IMR-90 (cell line): ENCODE measurements at regions not wholly inside any gene's neighbourhood (a gene's known extent, or its start where the extent isn't known, plus 50 kb on each side); places are given as distances from the start of the nearest gene placed in this dataset.

Experiments
- ATAC-seq: fragments of 200-7000 bp; cut with Tn5 transposase; 2 replicates; pipeline ENCODE4 v1.9.1; 2020; ENCODE audit warnings: low read depth, mild to moderate bottlenecking, moderate library complexity
- BruUV-seq: library from RNA; stranded (reverse); fragments of 400-500 nt; replicated peaks from 2 replicates; lab custom pipeline; 2021; lab: Mats Ljungman, UMichigan
- CTCF ChIA-PET: fragments of 300-600 bp; formaldehyde crosslinking; extraction: SDS; loops from one replicate; lab custom pipeline; 2021; ENCODE audit warnings: antibody characterized with exemption; lab: Yijun Ruan, JAX
- POLR2A ChIA-PET: fragments of 300-600 bp; sonication (Branson Sonifier 250); formaldehyde crosslinking; loops from one replicate; lab custom pipeline; 2022; ENCODE audit warnings: antibody characterized with exemption; ENCODE audit not compliant: unreplicated experiment; lab: Charles Lee
- DNase-seq: peaks from one replicate; pipeline ENCODE4 v3.0.0; 2013
- H2AFZ ChIP-seq: replicated peaks from 2 replicates; pipeline ENCODE3; 2013; ENCODE audit warnings: low read length, mild to moderate bottlenecking; ENCODE audit not compliant: poor library complexity
- H2AK5ac ChIP-seq: 2 replicates; pipeline ENCODE4 v1.6.1; 2013; ENCODE audit warnings: low read depth, low read length, inconsistent platforms
- H2AK9ac ChIP-seq: replicated peaks from 2 replicates; pipeline ENCODE3; 2013; ENCODE audit warnings: mild to moderate bottlenecking, low read depth, low read length, moderate library complexity; ENCODE audit not compliant: poor library complexity
- H2BK120ac ChIP-seq: 2 replicates; pipeline ENCODE4 v1.6.1; 2013; ENCODE audit warnings: low read depth, low read length, inconsistent platforms
- H2BK15ac ChIP-seq: 3 replicates; pipeline ENCODE4 v1.6.1; 2013; ENCODE audit warnings: low read depth, low read length, inconsistent platforms
- H2BK20ac ChIP-seq: 2 replicates; pipeline ENCODE4 v1.6.1; 2013; ENCODE audit warnings: low read depth, mild to moderate bottlenecking, inconsistent platforms, low read length, moderate library complexity
- H2BK5ac ChIP-seq: 2 replicates; pipeline ENCODE4 v1.6.1; 2013; ENCODE audit warnings: mild to moderate bottlenecking, low read depth, low read length, inconsistent platforms; ENCODE audit not compliant: poor library complexity, severe bottlenecking
- H3K14ac ChIP-seq: replicated peaks from 2 replicates; pipeline ENCODE4 v1.6.1; 2013; ENCODE audit warnings: low read depth, low read length, inconsistent platforms
- H3K18ac ChIP-seq: 2 replicates; pipeline ENCODE4 v1.6.1; 2013; ENCODE audit warnings: low read depth, low read length, control low read depth
- H3K23ac ChIP-seq: 2 replicates; pipeline ENCODE4 v1.6.1; 2013; ENCODE audit warnings: low read depth, low read length, inconsistent platforms
- H3K27ac ChIP-seq: 2 replicates; pipeline ENCODE4 v1.5.1; 2013; ENCODE audit warnings: mild to moderate bottlenecking, control low read depth, low read length; ENCODE audit not compliant: insufficient read depth
- H3K27me3 ChIP-seq: 2 replicates; pipeline ENCODE4 v1.6.1; 2013; ENCODE audit warnings: low read length; ENCODE audit not compliant: control insufficient read depth, insufficient read depth
- H3K36me3 ChIP-seq: 2 replicates; pipeline ENCODE4 v1.6.1; 2013; ENCODE audit warnings: low read length, mixed read lengths; ENCODE audit not compliant: control insufficient read depth, insufficient read depth
- H3K4ac ChIP-seq: 2 replicates; pipeline ENCODE4 v1.6.1; 2013; ENCODE audit warnings: low read depth, low read length, inconsistent platforms
- H3K4me1 ChIP-seq: 2 replicates; pipeline ENCODE4 v1.6.1; 2013; ENCODE audit warnings: low read length, mixed read lengths; ENCODE audit not compliant: control insufficient read depth, insufficient read depth
- H3K4me2 ChIP-seq: 2 replicates; pipeline ENCODE4 v1.6.1; 2013; ENCODE audit warnings: low read depth, mild to moderate bottlenecking, control low read depth, low read length, moderate library complexity
- H3K4me3 ChIP-seq: 2 replicates; pipeline ENCODE4 v1.5.1; 2013; ENCODE audit warnings: low read depth, mild to moderate bottlenecking, control low read depth, low read length, moderate library complexity; ENCODE audit not compliant: insufficient read depth
- H3K56ac ChIP-seq: 2 replicates; pipeline ENCODE4 v1.6.1; 2013; ENCODE audit warnings: low read length, inconsistent platforms; ENCODE audit not compliant: insufficient read depth; ENCODE audit errors: extremely low read depth
- H3K79me1 ChIP-seq, 2 experiments: 2 replicates each; pipeline ENCODE4 v1.6.1; 2013; ENCODE audit warnings: low read length in 2 of 2, inconsistent platforms in 1 of 2, low read depth in 1 of 2
- H3K9ac ChIP-seq: 2 replicates; pipeline ENCODE4 v1.6.1; 2013; ENCODE audit warnings: low read depth, low read length, control low read depth
- H3K9me1 ChIP-seq: 2 replicates; pipeline ENCODE4 v1.6.1; 2013; ENCODE audit warnings: low read length, inconsistent platforms; ENCODE audit not compliant: insufficient read depth
- H3K9me3 ChIP-seq: 2 replicates; pipeline ENCODE4 v1.6.1; 2013; ENCODE audit warnings: low read length; ENCODE audit not compliant: control insufficient read depth, insufficient read depth
- H4K20me1 ChIP-seq: 2 replicates; pipeline ENCODE4 v1.6.1; 2013; ENCODE audit warnings: low read length, inconsistent platforms; ENCODE audit not compliant: insufficient read depth
- H4K5ac ChIP-seq: 2 replicates; pipeline ENCODE4 v1.6.1; 2013; ENCODE audit warnings: mild to moderate bottlenecking, low read depth, low read length, control low read depth
- H4K8ac ChIP-seq, 2 experiments: 2 replicates each; pipeline ENCODE4 v1.6.1; 2013; ENCODE audit warnings: low read depth in 2 of 2, low read length in 2 of 2, control low read depth in 1 of 2, inconsistent platforms in 1 of 2
- H4K91ac ChIP-seq: 2 replicates; pipeline ENCODE4 v1.6.1; 2013; ENCODE audit warnings: low read depth, low read length, inconsistent platforms; ENCODE audit not compliant: insufficient read depth
- BHLHE40 ChIP-seq: fragments of 150-350 bp; IDR thresholded peaks from 2 replicates; pipeline ENCODE4 v1.6.1; 2016; ENCODE audit warnings: mild to moderate bottlenecking, low read depth, low read length
- CEBPB ChIP-seq: IDR thresholded peaks from 2 replicates; pipeline ENCODE4 v1.6.1; 2012; ENCODE audit warnings: low read depth, low read length, improper control_type of control experiment
- CHD1 ChIP-seq: IDR thresholded peaks from 2 replicates; pipeline ENCODE4 v1.6.1; 2012; ENCODE audit warnings: low read depth, low read length, improper control_type of control experiment
- CTCF ChIP-seq: conservative IDR thresholded peaks from 2 replicates; pipeline ENCODE4 v1.5.1; 2012; ENCODE audit warnings: mild to moderate bottlenecking, low read depth, low read length, improper control_type of control experiment
- ELK1 ChIP-seq: fragments of 150-350 bp; IDR thresholded peaks from 2 replicates; pipeline ENCODE4 v1.6.1; 2016; ENCODE audit warnings: low read depth, mild to moderate bottlenecking, low read length, moderate library complexity, borderline replicate concordance
- FOS ChIP-seq: fragments of 150-350 bp; IDR thresholded peaks from 2 replicates; pipeline ENCODE4 v1.6.1; 2016; ENCODE audit warnings: low read depth, low read length
- MAFK ChIP-seq: IDR thresholded peaks from 2 replicates; pipeline ENCODE4 v1.6.1; 2012; ENCODE audit warnings: low read depth, low read length, improper control_type of control experiment
- MAZ ChIP-seq: IDR thresholded peaks from 2 replicates; pipeline ENCODE4 v1.6.1; 2012; ENCODE audit warnings: low read depth, mild to moderate bottlenecking, low read length, improper control_type of control experiment, moderate library complexity, borderline replicate concordance
- MXI1 ChIP-seq: IDR thresholded peaks from 2 replicates; pipeline ENCODE4 v1.6.1; 2012; ENCODE audit warnings: low read depth, mild to moderate bottlenecking, low read length, moderate library complexity, borderline replicate concordance
- NFE2L2 ChIP-seq: fragments of 150-350 bp; IDR thresholded peaks from 2 replicates; pipeline ENCODE4 v1.6.1; 2016; ENCODE audit warnings: low read depth, mild to moderate bottlenecking, low read length
- POLR2A ChIP-seq: IDR thresholded peaks from 2 replicates; pipeline ENCODE4 v1.6.1; 2012; ENCODE audit warnings: mild to moderate bottlenecking, low read depth, low read length
- RAD21 ChIP-seq: IDR thresholded peaks from 2 replicates; pipeline ENCODE4 v1.6.1; 2012; ENCODE audit warnings: low read length, improper control_type of control experiment
- RCOR1 ChIP-seq: IDR thresholded peaks from 2 replicates; pipeline ENCODE4 v1.6.1; 2012; ENCODE audit warnings: mild to moderate bottlenecking, low read length, improper control_type of control experiment; ENCODE audit not compliant: insufficient replicate concordance
- RFX5 ChIP-seq: IDR thresholded peaks from 2 replicates; pipeline ENCODE4 v1.8.0; 2012; ENCODE audit warnings: low read depth, mild to moderate bottlenecking, low read length, moderate library complexity
- SMC3 ChIP-seq: fragments of 150-350 bp; IDR thresholded peaks from 2 replicates; pipeline ENCODE4 v1.6.1; 2016; ENCODE audit warnings: low read depth, mild to moderate bottlenecking, antibody characterized with exemption, low read length, moderate library complexity
- USF2 ChIP-seq: fragments of 150-350 bp; IDR thresholded peaks from 2 replicates; pipeline ENCODE4 v1.6.1; 2017; ENCODE audit warnings: mild to moderate bottlenecking, antibody characterized with exemption, low read length, low read depth
- WGBS, 2 experiments: methylation state at CpG; one replicate each; pipeline versions ENCODE4 v1.1.5 to v1.1.7; 2013; ENCODE audit warnings: missing lambda C conversion rate in 2 of 2; ENCODE audit not compliant: insufficient read length in 1 of 2; ENCODE audit errors: extremely low coverage in 2 of 2; 5-methylcytosine and 5-hydroxymethylcytosine counted together
- dilution Hi-C: fragments of 300-500 bp; cut with HindIII; formaldehyde crosslinking; loops from one replicate; pipeline ENCODE4 v1.14.3; 2018; ENCODE audit warnings: low sequenced_read_pairs; ENCODE audit not compliant: unreplicated experiment
- in situ Hi-C: fragments of 300-500 bp; cut with MboI; formaldehyde crosslinking; loops from 3 replicates; pipeline ENCODE4 v1.14.3; 2019; ENCODE audit warnings: low sequenced_read_pairs, inconsistent platforms, mixed read lengths
- intact Hi-C: fragments of 100-400 bp; cut with micrococcal nuclease; formaldehyde crosslinking; loops from 2 replicates; pipeline ENCODE4 v1.10.0; 2022

DNA sequence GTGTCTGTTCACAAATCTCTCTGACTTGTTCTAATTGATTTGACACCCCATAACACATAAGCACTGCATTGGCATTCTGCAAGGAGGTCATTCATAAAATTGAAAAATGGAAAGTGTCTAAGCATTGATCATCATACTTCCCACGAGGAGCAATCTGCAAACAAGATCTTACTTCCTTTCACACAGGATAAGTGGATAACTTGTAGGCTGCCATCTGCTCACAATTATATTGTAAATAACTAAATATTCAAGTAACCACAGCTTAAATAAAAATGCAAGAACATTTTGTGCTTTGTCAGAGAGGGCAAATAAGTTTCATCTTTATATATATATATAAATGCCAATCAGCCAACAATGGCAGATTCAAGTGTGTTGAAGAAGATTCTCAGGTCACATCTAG lies 264.8 kb upstream of the ZC3H12C start:
- no peak overlapping the region for H2BK20ac ChIP-seq
- no peak overlapping the region for H4K5ac ChIP-seq
- no peaks in the 10 kb centered on the region for H3K4me1 ChIP-seq
- no peak overlapping the region for H3K4me3 ChIP-seq
- H2AK5ac ChIP-seq, result no peak overlapping the region
- no peaks in the 10 kb centered on the region for H3K9me1 ChIP-seq
- peaks cover 2% of the 10 kb centered on the region for H3K27me3 ChIP-seq
- WGBS, 2 experiments, result no CpG with 5 or more reads among the region's 1 CpG
- in situ Hi-C loops (no loop called here), dilution Hi-C loops (no loop called here), intact Hi-C loops (no loop called here)
- no peak overlapping the region for H3K27ac ChIP-seq
- H2AFZ ChIP-seq, result no peak overlapping the region
- no peak overlapping the region for H3K23ac ChIP-seq
- H3K14ac ChIP-seq, result no peak overlapping the region
- H2BK120ac ChIP-seq, result no peak overlapping the region
- H2BK5ac ChIP-seq, result no peak overlapping the region
- H2AK9ac ChIP-seq, result no peak overlapping the region
- no peak overlapping the region for H3K56ac ChIP-seq
- ChIA-PET CTCF (no interaction called here), POLR2A (no interaction called here)
- no peaks in the 10 kb centered on the region for H3K36me3 ChIP-seq
- BruUV-seq, result no TSS peak
- H3K4me2 ChIP-seq, result no peak overlapping the region
- DNase-seq, result no peak
- H3K79me1 ChIP-seq, result no peaks in the 10 kb centered on the region
- H4K8ac ChIP-seq, result no peak overlapping the region
- H3K18ac ChIP-seq, result no peak overlapping the region
- no peak for TF ChIP-seq SMC3
- TF ChIP-seq USF2, result no peak
- no peak for TF ChIP-seq CEBPB
- no peak for TF ChIP-seq RFX5
- no peak for TF ChIP-seq RCOR1
- no peak for TF ChIP-seq CHD1
- no peak for TF ChIP-seq RAD21
- no peak for TF ChIP-seq ELK1
- TF ChIP-seq MXI1, result no peak
- no peak for TF ChIP-seq BHLHE40
- no peak for TF ChIP-seq POLR2A
- no peak for TF ChIP-seq NFE2L2
- no peak for TF ChIP-seq MAFK
- no peak for TF ChIP-seq FOS
- TF ChIP-seq MAZ, result no peak
- no peak for TF ChIP-seq CTCF
- no peaks in the 10 kb centered on the region for H3K9me3 ChIP-seq
- no peak overlapping the region for H3K4ac ChIP-seq
- H4K91ac ChIP-seq, result no peak overlapping the region
- H3K9ac ChIP-seq, result no peak overlapping the region
- no peak overlapping the region for H2BK15ac ChIP-seq
- ATAC-seq, result no peak
- H4K20me1 ChIP-seq, result no peaks in the 10 kb centered on the region
